ENCODE measurements at regions not wholly inside any gene's neighbourhood (a gene's known extent, or its start where the extent isn't known, plus 50 kb on each side); places are given as distances from the start of the nearest gene placed in this dataset.

GRCh38 chr10:113423981-113424721 lies 128.7 kb upstream of the HABP2 start:
- DNase-seq = no peak

- DNase-seq = no peak
These were observed 127.8 kb upstream of the HABP2 start for GRCh38 chr10:113425008-113425407.

GRCh38 chr10:113425541-113425951 lies 127.3 kb upstream of the HABP2 start:
- no peak for DNase-seq

- no peak for DNase-seq
These were observed 126.5 kb upstream of the HABP2 start for GRCh38 chr10:113426181-113426877.

GRCh38 chr10:113427236-113427735 lies 125.6 kb upstream of the HABP2 start:
- DNase-seq = no peak

GRCh38 chr10:113427811-113428558 lies 124.9 kb upstream of the HABP2 start:
- DNase-seq = no peak

- no peak for DNase-seq
These were observed 122.0 kb upstream of the HABP2 start for GRCh38 chr10:113430634-113431397.

GRCh38 chr10:113431398-113432160 lies 121.3 kb upstream of the HABP2 start:
- DNase-seq = no peak

GRCh38 chr10:113433711-113434110 lies 119.1 kb upstream of the HABP2 start:
- DNase-seq = no peak

- no peak for DNase-seq
These were observed 118.5 kb upstream of the HABP2 start for GRCh38 chr10:113434315-113434714.

GRCh38 chr10:113434950-113435349 lies 117.9 kb upstream of the HABP2 start:
- no peak for DNase-seq

- no peak for DNase-seq
These were observed 117.0 kb upstream of the HABP2 start for GRCh38 chr10:113435881-113436280.

- DNase-seq = no peak
These were observed 116.0 kb upstream of the HABP2 start for GRCh38 chr10:113436851-113437250.

- no peak for DNase-seq
These were observed 114.2 kb upstream of the HABP2 start for GRCh38 chr10:113438652-113439051.

- DNase-seq = no peak
These were observed 111.6 kb upstream of the HABP2 start for GRCh38 chr10:113441220-113441619.

GRCh38 chr10:113441686-113442270 lies 111.1 kb upstream of the HABP2 start:
- DNase-seq = no peak

- DNase-seq = no peak
These were observed 110.5 kb upstream of the HABP2 start for GRCh38 chr10:113442336-113442735.

GRCh38 chr10:113443141-113443925 lies 109.5 kb upstream of the HABP2 start:
- no peak for DNase-seq

GRCh38 chr10:113444766-113445365 lies 108.0 kb upstream of the HABP2 start:
- DNase-seq = no peak

- DNase-seq = no peak
These were observed 107.1 kb upstream of the HABP2 start for GRCh38 chr10:113445736-113446135.
